ENCODE measurements at regions not wholly inside any gene's neighbourhood (a gene's known extent, or its start where the extent isn't known, plus 50 kb on each side); places are given as distances from the start of the nearest gene placed in this dataset.
"Not testable (repeated sequence)": the region's sequence is repeated elsewhere in the genome, so short reads cannot be mapped to it uniquely, and the experiment has no call there.

- no peak for DNase-seq (ENCODE audit: low read depth, low spot score)
Observed at GRCh38 chr17:72365857-72366414, 245.1 kb downstream of the SOX9 start.

GRCh38 chr17:72366626-72367025, 245.8 kb downstream of the SOX9 start:
- DNase-seq (ENCODE audit: low read depth, low spot score), result no peak

GRCh38 chr17:72368191-72368590, 247.4 kb downstream of the SOX9 start:
- DNase-seq (ENCODE audit: low read depth, low spot score), result no peak

- no peak for DNase-seq (ENCODE audit: low read depth, low spot score)
Observed at GRCh38 chr17:72369366-72369765, 248.5 kb downstream of the SOX9 start.

GRCh38 chr17:72370819-72371218, 250.0 kb downstream of the SOX9 start:
- DNase-seq (ENCODE audit: low read depth, low spot score), result no peak

- no peak for DNase-seq (ENCODE audit: low read depth, low spot score)
Observed at GRCh38 chr17:72372185-72372584, 251.4 kb downstream of the SOX9 start.

- DNase-seq (ENCODE audit: low read depth, low spot score), result peak; percentile 57
Observed at GRCh38 chr17:72373910-72374741, 253.3 kb downstream of the SOX9 start.

- DNase-seq (ENCODE audit: low read depth, low spot score), result no peak
Observed at GRCh38 chr17:72376526-72377345, 255.9 kb downstream of the SOX9 start.

GRCh38 chr17:72378414-72379390, 257.9 kb downstream of the SOX9 start:
- DNase-seq (ENCODE audit: low read depth, low spot score), result no peak

- no peak for DNase-seq (ENCODE audit: low read depth, low spot score)
Observed at GRCh38 chr17:72379516-72379915, 258.7 kb downstream of the SOX9 start.

GRCh38 chr17:72380120-72380519, 259.3 kb downstream of the SOX9 start:
- DNase-seq (ENCODE audit: low read depth, low spot score), result no peak

- DNase-seq (ENCODE audit: low read depth, low spot score), result no peak
Observed at GRCh38 chr17:72380737-72381136, 259.9 kb downstream of the SOX9 start.

- no peak for DNase-seq (ENCODE audit: low read depth, low spot score)
Observed at GRCh38 chr17:72381597-72382397, 261.0 kb downstream of the SOX9 start.

GRCh38 chr17:72382971-72383722, 262.3 kb downstream of the SOX9 start:
- no peak for DNase-seq (ENCODE audit: low read depth, low spot score)

GRCh38 chr17:72385475-72385874, 264.7 kb downstream of the SOX9 start:
- no peak for DNase-seq (ENCODE audit: low read depth, low spot score)

GRCh38 chr17:72386173-72386572, 265.4 kb downstream of the SOX9 start:
- DNase-seq (ENCODE audit: low read depth, low spot score), result not testable (repeated sequence)

- DNase-seq (ENCODE audit: low read depth, low spot score), result no peak
Observed at GRCh38 chr17:72386619-72387237, 265.9 kb downstream of the SOX9 start.

GRCh38 chr17:72387487-72387886, 266.7 kb downstream of the SOX9 start:
- no peak for DNase-seq (ENCODE audit: low read depth, low spot score)

- no peak for DNase-seq (ENCODE audit: low read depth, low spot score)
Observed at GRCh38 chr17:72387969-72388368, 267.1 kb downstream of the SOX9 start.
